DMS79 (cell line): ENCODE measurements at regions not wholly inside any gene's neighbourhood (a gene's known extent, or its start where the extent isn't known, plus 50 kb on each side); places are given as distances from the start of the nearest gene placed in this dataset.
"Not testable (repeated sequence)": the region's sequence is repeated elsewhere in the genome, so short reads cannot be mapped to it uniquely, and the experiment has no call there.

ENCODE experiments used
- DNase-seq: peaks from one replicate; lab custom pipeline; 2025; lab: John Stamatoyannopoulos, UW

DNA sequence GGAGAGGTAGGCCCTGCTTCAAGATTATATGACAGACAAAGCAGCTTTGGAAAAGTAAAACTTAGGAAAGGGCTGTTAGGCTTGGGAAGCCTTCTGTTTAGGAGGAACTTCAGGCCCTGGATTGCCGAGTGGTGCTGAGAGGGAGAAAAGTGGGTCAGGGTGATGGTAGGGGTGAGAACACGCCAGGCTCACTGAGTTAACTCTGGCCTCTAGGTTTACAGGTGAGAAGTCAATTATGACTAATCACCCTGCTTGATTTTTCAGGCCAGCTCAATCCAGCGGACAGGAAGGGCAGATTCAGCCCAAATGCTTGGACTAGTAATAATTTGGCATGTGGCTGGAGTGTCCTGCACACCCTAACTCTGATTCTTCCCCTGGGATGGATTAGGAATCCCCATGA, 365.1 kb upstream of the LMCD1 start:
- DNase-seq, result no peak

GRCh38 chr3:8143186-8143585, 358.4 kb upstream of the LMCD1 start:
- DNase-seq, result no peak

- no peak for DNase-seq
These were observed 356.0 kb upstream of the LMCD1 start for GRCh38 chr3:8145661-8146060.

GRCh38 chr3:8147711-8148110, 353.9 kb upstream of the LMCD1 start:
- DNase-seq, result no peak

- DNase-seq, result no peak
These were observed 348.7 kb upstream of the LMCD1 start for GRCh38 chr3:8152821-8153418.

DNA sequence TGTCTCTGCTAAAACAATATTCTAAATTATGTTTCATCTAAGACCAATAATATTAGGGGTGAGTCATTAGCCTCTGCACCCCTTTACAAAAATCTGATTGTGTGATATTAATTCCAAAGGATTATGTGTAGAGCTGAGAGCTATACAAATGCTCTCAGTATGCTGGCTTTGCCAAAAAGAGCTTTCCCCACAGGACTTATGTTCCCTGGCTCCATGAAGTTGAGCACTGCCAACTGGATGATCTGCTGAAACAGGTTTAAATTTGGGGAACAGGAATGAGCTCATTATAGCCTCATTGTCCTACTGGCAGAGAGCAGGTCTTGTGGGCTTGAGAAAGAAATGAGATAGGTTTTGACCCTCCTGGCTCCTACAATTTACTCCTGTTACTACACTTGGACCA, 347.8 kb upstream of the LMCD1 start:
- no peak for DNase-seq

GRCh38 chr3:8154617-8155016, 347.0 kb upstream of the LMCD1 start:
- DNase-seq, result no peak

DNA sequence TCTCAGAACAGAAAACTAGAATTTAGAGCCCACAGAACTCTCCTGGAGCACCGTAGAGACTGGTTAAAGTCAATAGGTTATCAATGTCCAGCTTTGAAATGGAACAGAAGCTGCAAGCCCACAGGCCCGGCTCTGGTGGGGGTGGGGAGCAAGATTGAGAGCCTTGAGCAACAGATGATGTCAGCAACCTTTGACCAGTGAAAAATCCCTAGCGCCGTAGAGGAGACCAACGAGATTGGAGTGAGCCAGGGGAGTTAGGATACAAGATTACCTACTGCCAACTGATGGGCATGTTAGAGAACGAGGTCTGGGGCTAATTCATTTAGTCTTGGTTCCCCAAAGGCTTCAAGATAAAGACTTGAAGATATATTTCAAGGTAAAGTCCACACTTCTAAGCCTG, 345.5 kb upstream of the LMCD1 start:
- no peak for DNase-seq

GRCh38 chr3:8156831-8157230, 344.8 kb upstream of the LMCD1 start:
- DNase-seq, result no peak

DNA sequence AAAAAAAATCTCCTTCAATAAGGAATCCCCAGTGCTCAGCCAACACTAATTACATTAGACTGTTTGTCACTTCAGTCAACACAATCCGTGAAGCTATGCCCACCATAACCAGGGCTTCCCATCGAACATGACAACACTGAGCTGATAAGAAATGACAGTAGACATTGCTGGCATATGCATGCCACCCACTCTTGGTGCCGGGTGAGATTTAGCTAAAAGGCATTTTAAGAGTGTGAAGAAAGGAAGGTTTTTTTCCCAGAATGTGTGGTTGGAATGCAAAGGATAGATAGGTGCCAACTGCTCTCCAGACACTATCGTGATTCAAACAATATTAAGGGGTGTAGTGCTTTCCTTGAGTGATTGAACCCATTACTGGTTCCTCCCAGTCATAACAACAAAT, 344.0 kb upstream of the LMCD1 start:
- DNase-seq, result no peak

GRCh38 chr3:8164145-8164544, 337.5 kb upstream of the LMCD1 start:
- no peak for DNase-seq

DNA sequence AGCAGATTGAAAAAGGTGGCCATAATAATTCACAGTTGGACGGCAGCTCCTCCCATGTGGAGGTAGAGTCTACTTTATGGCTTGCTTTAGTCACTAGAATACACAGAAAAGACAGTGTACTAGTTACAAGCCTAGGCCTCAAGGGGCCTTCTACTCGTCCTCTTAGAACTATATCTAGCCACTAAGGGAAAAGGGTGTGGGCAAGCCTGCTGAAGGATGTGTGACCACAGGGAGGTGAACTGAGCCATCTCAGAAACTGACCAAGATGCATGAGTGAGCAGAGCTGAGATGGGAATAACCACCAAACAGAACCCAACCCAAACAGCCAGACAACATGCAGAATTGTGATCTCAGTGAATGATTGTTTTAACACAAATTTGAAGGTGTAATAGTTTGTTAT, 335.6 kb upstream of the LMCD1 start:
- no peak for DNase-seq

DNA sequence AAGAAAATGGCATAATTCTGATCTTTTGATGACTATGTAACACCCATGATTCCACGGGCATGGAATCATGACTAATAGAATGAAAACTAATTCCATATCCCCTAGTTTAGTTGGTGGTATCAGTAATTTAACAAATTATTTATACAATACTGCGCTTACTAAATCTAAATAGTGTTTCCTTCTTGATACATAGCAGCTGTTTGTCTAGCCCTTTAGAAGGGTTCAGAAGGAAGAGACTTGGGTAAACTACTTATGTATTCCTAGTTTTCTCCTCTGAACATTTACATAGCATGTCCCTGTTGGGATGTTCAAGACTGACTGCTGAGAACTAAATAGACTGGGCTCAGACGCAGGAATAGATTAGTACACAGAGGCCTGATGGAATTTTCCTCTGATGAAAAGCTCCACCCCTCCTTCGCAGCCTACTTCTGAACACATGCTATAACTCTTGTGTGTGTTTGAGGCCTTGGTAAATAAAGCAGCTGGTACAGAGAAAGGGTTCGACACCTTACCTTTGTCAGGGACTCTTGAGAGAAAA, 330.6 kb upstream of the LMCD1 start:
- DNase-seq, result no peak

DNA sequence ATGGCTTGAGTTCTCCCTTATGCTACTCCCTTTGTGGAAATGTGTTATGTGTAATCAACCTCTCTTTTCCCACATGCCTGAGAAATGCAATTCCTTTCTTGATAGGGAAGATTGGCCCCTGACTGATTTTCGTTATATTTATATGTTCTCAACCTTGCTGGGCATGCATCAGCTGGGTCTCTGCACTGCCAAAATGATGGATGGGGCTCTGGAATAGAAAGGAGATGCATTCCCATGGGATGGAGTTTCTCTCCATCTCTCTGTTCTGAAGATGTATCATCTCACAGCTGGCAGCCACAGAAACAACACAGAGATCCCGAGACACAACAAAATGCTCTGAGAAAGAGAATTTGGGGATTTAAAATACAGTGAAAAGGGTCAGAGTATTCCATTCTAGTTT, 327.7 kb upstream of the LMCD1 start:
- no peak for DNase-seq

- DNase-seq, result not testable (repeated sequence)
These were observed 324.7 kb upstream of the LMCD1 start for GRCh38 chr3:8176759-8177483.

- DNase-seq, result not testable (repeated sequence)
These were observed 323.1 kb upstream of the LMCD1 start for GRCh38 chr3:8178516-8178915.

DNA sequence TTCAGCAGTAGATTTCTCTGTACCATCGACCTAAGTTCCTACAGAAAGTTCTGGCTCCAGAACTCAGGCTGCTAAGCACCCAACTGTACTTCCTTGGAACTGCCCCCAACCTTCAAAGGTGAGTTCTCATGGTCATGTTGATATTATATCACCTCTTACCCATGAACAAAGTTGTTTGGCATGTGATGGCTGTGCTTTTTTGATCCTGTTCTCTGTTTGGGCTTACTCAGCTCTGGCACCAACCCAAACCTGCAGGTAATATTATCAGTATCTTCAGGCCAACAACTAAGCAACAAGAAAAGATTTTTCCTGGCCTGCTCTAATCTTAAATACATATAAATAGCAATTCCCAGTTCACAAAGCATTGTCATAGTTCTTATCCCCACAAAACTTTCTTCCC, 318.7 kb upstream of the LMCD1 start:
- no peak for DNase-seq

DNA sequence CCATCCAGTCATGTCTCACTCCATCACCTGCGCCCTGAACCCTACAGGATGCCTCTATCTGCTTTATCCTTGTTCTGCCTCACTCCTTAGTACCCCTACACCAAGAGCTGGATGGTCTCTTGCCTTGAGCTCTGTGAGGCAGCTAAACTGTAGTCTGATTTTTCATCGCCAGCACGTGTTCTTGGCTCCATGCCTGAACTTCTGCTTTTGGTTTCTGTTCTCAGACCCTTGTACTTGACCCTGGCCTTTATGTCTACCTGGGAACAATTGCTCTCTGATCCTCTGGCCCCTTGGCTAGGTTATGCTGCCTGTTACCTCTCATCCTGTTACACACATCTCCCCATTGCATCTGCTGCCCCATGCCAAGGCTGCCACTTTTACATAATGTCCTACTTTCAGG, 318.0 kb upstream of the LMCD1 start:
- DNase-seq, result no peak

GRCh38 chr3:8186213-8186612, 315.4 kb upstream of the LMCD1 start:
- no peak for DNase-seq

- no peak for DNase-seq
These were observed 313.6 kb upstream of the LMCD1 start for GRCh38 chr3:8187996-8188395.

DNA sequence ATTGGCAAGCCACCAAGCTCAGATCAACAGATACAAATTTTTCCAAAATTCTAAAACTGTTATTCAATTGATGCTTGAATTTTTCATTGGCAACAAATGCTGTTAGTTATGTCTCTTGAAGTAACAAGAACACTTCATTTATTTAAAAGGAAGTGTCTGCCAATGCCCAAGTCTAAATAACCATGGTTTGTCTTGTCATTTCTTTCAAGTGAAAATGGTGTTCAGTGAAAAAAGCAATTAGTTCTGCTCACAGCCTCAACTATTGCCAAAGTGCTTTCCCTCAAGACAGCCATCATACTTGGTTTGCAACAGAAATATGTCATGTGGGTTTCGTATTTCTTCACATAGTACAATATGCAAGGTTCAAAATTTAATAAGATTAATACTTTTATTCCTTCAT, 312.6 kb upstream of the LMCD1 start:
- DNase-seq, result no peak

DNA sequence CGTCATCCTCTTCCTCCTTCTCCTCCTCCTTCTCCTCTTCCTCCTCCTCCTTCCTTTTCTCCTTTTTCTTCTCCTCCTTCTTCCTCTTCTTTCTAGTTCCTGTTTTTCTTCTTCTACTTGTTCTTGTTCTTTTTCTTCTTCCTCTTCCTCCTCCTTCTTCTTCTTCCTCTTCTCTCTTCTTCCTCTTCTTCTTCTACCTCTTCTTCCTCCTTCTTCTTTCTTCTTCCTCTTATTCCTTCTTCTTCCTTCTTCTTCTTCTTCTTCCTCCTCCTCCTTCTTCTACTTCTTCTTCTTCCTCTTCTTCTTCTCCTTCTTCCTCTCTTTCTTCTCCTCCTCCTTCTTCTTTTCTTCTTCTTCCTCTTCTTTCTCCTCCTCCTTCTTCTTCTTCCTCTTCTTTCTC, 310.2 kb upstream of the LMCD1 start:
- no peak for DNase-seq

DNA sequence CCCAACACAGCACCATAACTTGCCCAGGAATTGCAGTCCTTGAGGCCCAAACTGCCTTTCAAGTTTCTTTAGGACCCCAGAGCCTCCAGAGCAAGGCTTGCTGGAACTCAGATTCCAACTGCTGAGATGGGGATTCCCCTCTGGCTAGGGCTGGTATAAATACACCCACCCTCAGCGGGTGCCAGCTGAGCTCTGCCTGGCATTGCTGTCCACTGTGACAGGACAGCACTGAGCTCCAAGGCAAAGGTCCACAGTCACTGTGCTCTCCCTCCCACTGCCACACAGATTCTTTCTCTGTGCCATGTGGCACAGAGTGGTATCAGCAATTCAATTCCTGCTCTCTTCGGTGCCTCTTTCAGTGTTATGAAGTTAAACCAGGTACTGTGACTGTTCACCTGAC, 304.2 kb upstream of the LMCD1 start:
- no peak for DNase-seq

GRCh38 chr3:8198605-8199004, 303.0 kb upstream of the LMCD1 start:
- no peak for DNase-seq
